Neuronal stem cell (in vitro differentiated cells): ENCODE measurements at regions not wholly inside any gene's neighbourhood (a gene's known extent, or its start where the extent isn't known, plus 50 kb on each side); places are given as distances from the start of the nearest gene placed in this dataset.

Experiments used
- DNase-seq: peaks from one replicate; pipeline ENCODE4 v3.0.0-alpha.2; 2013; ENCODE audit warnings: low spot score
- H2AFZ ChIP-seq: one replicate; pipeline ENCODE4 v1.6.1; 2013; ENCODE audit warnings: mild to moderate bottlenecking, low read length, inconsistent platforms
- H2AK5ac ChIP-seq: 2 replicates; pipeline ENCODE4 v1.6.1; 2013; ENCODE audit warnings: low read depth, mild to moderate bottlenecking, inconsistent platforms, low read length, moderate library complexity, mixed read lengths
- H2BK120ac ChIP-seq: 2 replicates; pipeline ENCODE4 v1.6.1; 2013; ENCODE audit warnings: low read depth, mild to moderate bottlenecking, inconsistent platforms, low read length, moderate library complexity, mixed read lengths
- H2BK12ac ChIP-seq: one replicate; pipeline ENCODE4 v1.6.1; 2013; ENCODE audit warnings: low read length, inconsistent platforms
- H2BK15ac ChIP-seq: 2 replicates; pipeline ENCODE4 v1.6.1; 2013; ENCODE audit warnings: mild to moderate bottlenecking, low read length, inconsistent platforms, mixed read lengths
- H2BK5ac ChIP-seq: one replicate; pipeline ENCODE4 v1.6.1; 2013; ENCODE audit warnings: inconsistent platforms, mild to moderate bottlenecking, low read length, moderate library complexity
- H3K14ac ChIP-seq: one replicate; pipeline ENCODE4 v1.6.1; 2013; ENCODE audit warnings: low read length, inconsistent platforms
- H3K18ac ChIP-seq: 2 replicates; pipeline ENCODE4 v1.6.1; 2013; ENCODE audit warnings: low read length, inconsistent platforms
- H3K23ac ChIP-seq: 2 replicates; pipeline ENCODE4 v1.6.1; 2013; ENCODE audit warnings: low read depth, mild to moderate bottlenecking, mixed read lengths, low read length, inconsistent platforms; ENCODE audit not compliant: poor library complexity
- H3K27ac ChIP-seq: replicated peaks from 3 replicates; pipeline ENCODE4 v1.5.1; 2013; ENCODE audit warnings: low read length, inconsistent platforms
- H3K27me3 ChIP-seq, 3 experiments: 2 replicates each; pipeline ENCODE4 v1.6.1; 2013; ENCODE audit warnings: low read length in 3 of 3, mild to moderate bottlenecking in 2 of 3, inconsistent platforms in 1 of 3, low read depth in 1 of 3, mixed read lengths in 1 of 3, moderate library complexity in 1 of 3; ENCODE audit not compliant: control insufficient read depth in 3 of 3, insufficient read depth in 3 of 3
- H3K36me3 ChIP-seq, 2 donors: replicated peaks in 1 of 2; 2 replicates each; pipeline ENCODE4 v1.6.1; 2013; ENCODE audit warnings: low read length in 2 of 2; ENCODE audit not compliant: control insufficient read depth in 2 of 2, insufficient read depth in 2 of 2
- H3K4ac ChIP-seq: 2 replicates; pipeline ENCODE4 v1.6.1; 2013; ENCODE audit warnings: inconsistent platforms, mild to moderate bottlenecking, low read length, moderate library complexity
- H3K4me1 ChIP-seq, 2 donors: 1 replicate in 1 of 2; 2 replicates in 1 of 2; pipeline ENCODE4 v1.6.1; 2013; ENCODE audit warnings: low read length in 2 of 2, low read depth in 1 of 2; ENCODE audit not compliant: control insufficient read depth in 2 of 2, insufficient read depth in 1 of 2
- H3K4me2 ChIP-seq: one replicate; pipeline ENCODE4 v1.6.1; 2013; ENCODE audit warnings: mild to moderate bottlenecking, low read length, inconsistent platforms; ENCODE audit not compliant: insufficient read depth, poor library complexity, severe bottlenecking
- H3K4me3 ChIP-seq, 2 donors: 2 replicates each; pipeline ENCODE4 v1.5.1; 2013; ENCODE audit warnings: low read length in 2 of 2, mild to moderate bottlenecking in 2 of 2, inconsistent platforms in 1 of 2, moderate library complexity in 1 of 2
- H3K79me1 ChIP-seq: one replicate; pipeline ENCODE4 v1.6.1; 2013; ENCODE audit warnings: low read depth, mild to moderate bottlenecking, inconsistent platforms, low read length, moderate library complexity
- H3K9ac ChIP-seq: one replicate; pipeline ENCODE4 v1.6.1; 2013; ENCODE audit warnings: mild to moderate bottlenecking, low read depth, low read length, inconsistent platforms; ENCODE audit not compliant: poor library complexity
- H3K9me3 ChIP-seq, 2 donors: replicated peaks in 1 of 2; 2 replicates each; pipeline versions ENCODE3 to v1.6.1; 2013; ENCODE audit warnings: low read length in 2 of 2, mild to moderate bottlenecking in 2 of 2, inconsistent platforms in 1 of 2, low read depth in 1 of 2, mixed read lengths in 1 of 2, moderate library complexity in 1 of 2; ENCODE audit not compliant: control insufficient read depth in 2 of 2, insufficient read depth in 1 of 2
- H4K8ac ChIP-seq: one replicate; pipeline ENCODE4 v1.6.1; 2013; ENCODE audit warnings: low read depth, mild to moderate bottlenecking, inconsistent platforms, low read length, moderate library complexity
- H4K91ac ChIP-seq: one replicate; pipeline ENCODE4 v1.6.1; 2013; ENCODE audit warnings: low read length, low read depth, mild to moderate bottlenecking, inconsistent platforms; ENCODE audit not compliant: poor library complexity
- WGBS, 2 donors: extraction: QIAGEN DNeasy Blood & Tissue Kit; methylation state at CpG; one replicate each; pipeline ENCODE4 v1.1.7; 2013; ENCODE audit warnings: missing lambda C conversion rate in 2 of 2, mixed read lengths in 1 of 2; ENCODE audit not compliant: insufficient read length in 2 of 2, insufficient replicate concordance in 1 of 2; ENCODE audit errors: extremely low coverage in 2 of 2; 5-methylcytosine and 5-hydroxymethylcytosine counted together

DNA sequence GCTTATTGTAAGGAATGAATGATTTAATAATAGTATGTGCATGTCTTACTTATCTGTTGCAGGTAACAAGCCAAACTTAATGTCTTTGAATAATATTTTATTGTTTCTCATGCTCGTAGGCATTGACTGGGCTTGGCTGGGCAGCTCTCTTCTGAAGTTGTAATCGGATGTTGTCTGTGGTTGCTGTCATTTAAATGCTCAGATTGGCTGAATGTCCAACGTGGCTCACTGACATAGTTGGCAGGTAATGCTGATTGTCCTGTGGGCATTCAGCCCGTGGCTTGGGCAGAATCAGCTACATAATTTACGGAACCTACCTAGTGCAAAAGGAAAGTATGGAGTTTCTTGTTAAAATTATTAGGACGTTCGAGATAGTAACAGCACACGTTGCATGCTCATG, 297.4 kb upstream of the GBE1 start:
- no peaks in the 10 kb centered on the region for H3K9me3 ChIP-seq
- no peak overlapping the region for H3K27ac ChIP-seq
- H3K27me3 ChIP-seq, result no peaks in the 10 kb centered on the region
- no peak overlapping the region for H2AFZ ChIP-seq
- no peak for DNase-seq
- H2BK15ac ChIP-seq, result no peak overlapping the region
- no peak overlapping the region for H3K9ac ChIP-seq
- H3K4me1 ChIP-seq, result no peaks in the 10 kb centered on the region
- no peak overlapping the region for H4K8ac ChIP-seq
- no peak overlapping the region for H3K4me2 ChIP-seq
- H3K4ac ChIP-seq, result no peak overlapping the region
- no peak overlapping the region for H4K91ac ChIP-seq
- no peak overlapping the region for H3K14ac ChIP-seq
- H3K23ac ChIP-seq, result no peak overlapping the region
- H2BK12ac ChIP-seq, result no peak overlapping the region
- H3K18ac ChIP-seq, result no peak overlapping the region
- no peak overlapping the region for H2BK5ac ChIP-seq
- no peaks in the 10 kb centered on the region for H3K36me3 ChIP-seq
- H3K79me1 ChIP-seq, result no peaks in the 10 kb centered on the region
- no peak overlapping the region for H2AK5ac ChIP-seq
- WGBS, 2 donors, result no CpG with 5 or more reads among the region's 8 CpGs
- no peak overlapping the region for H3K4me3 ChIP-seq
- no peak overlapping the region for H2BK120ac ChIP-seq

DNA sequence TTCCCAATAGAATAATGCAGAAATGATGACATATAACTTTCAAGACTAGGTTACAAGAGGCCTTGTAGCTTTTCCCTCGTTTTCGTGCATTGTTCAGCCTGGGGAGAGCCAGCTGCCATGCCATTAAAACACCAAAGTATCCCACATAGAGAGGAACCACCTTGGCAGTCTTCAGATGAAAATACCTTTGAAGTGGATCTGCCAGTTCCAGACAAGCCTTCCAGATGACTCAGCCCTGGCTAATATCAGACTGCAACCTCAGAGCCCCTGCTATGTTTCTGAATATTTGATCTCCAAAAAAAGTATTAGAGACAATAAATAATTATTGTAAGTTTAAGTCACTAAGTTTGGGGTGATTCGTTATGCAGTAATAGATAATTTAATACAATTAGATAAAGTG, 294.3 kb upstream of the GBE1 start:
- no peak overlapping the region for H3K4ac ChIP-seq
- no peak overlapping the region for H3K18ac ChIP-seq
- H2AFZ ChIP-seq, result no peak overlapping the region
- no peak overlapping the region for H4K91ac ChIP-seq
- no peak overlapping the region for H3K27ac ChIP-seq
- no peak overlapping the region for H3K9ac ChIP-seq
- H3K4me1 ChIP-seq, result no peaks in the 10 kb centered on the region
- no peak overlapping the region for H3K14ac ChIP-seq
- no peak overlapping the region for H4K8ac ChIP-seq
- H2BK5ac ChIP-seq, result no peak overlapping the region
- no peaks in the 10 kb centered on the region for H3K27me3 ChIP-seq
- no peak overlapping the region for H2BK120ac ChIP-seq
- no peak overlapping the region for H3K4me3 ChIP-seq
- no CpG with 5 or more reads among the region's 3 CpGs for WGBS, 2 donors
- H3K23ac ChIP-seq, result no peak overlapping the region
- no peak overlapping the region for H2BK15ac ChIP-seq
- DNase-seq, result no peak
- H3K79me1 ChIP-seq, result no peaks in the 10 kb centered on the region
- no peak overlapping the region for H3K4me2 ChIP-seq
- no peak overlapping the region for H2BK12ac ChIP-seq
- H3K9me3 ChIP-seq, result no peaks in the 10 kb centered on the region
- no peak overlapping the region for H2AK5ac ChIP-seq
- H3K36me3 ChIP-seq, result no peaks in the 10 kb centered on the region

DNA sequence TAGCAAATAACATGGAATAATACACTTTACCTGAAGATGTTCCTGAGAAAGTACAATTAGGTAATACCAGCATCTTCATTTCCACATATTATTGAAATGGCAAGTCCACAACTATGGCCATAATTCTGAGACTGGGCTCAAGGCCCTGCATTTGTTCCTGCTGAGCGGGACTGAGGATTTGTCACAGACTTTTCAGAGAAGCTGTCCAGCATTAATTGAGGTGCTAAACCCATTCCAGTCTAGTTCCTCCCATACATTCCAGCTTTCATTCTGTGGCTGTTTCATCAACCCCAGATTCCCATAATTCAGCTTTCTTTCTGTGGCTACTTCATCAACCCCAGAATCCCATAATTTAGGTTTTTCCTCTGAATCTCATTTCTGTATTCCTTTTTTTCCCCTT, 293.4 kb upstream of the GBE1 start:
- no peaks in the 10 kb centered on the region for H3K36me3 ChIP-seq
- no peak overlapping the region for H2BK120ac ChIP-seq
- H3K23ac ChIP-seq, result no peak overlapping the region
- H3K79me1 ChIP-seq, result no peaks in the 10 kb centered on the region
- no peak overlapping the region for H2AFZ ChIP-seq
- no peak overlapping the region for H3K4me3 ChIP-seq
- no peak overlapping the region for H3K4me2 ChIP-seq
- no peaks in the 10 kb centered on the region for H3K27me3 ChIP-seq
- H3K4me1 ChIP-seq, result no peaks in the 10 kb centered on the region
- no peaks in the 10 kb centered on the region for H3K9me3 ChIP-seq
- no peak overlapping the region for H2BK12ac ChIP-seq
- H4K8ac ChIP-seq, result no peak overlapping the region
- H3K9ac ChIP-seq, result no peak overlapping the region
- H4K91ac ChIP-seq, result no peak overlapping the region
- H3K27ac ChIP-seq, result no peak overlapping the region
- H2AK5ac ChIP-seq, result no peak overlapping the region
- no peak overlapping the region for H2BK15ac ChIP-seq
- no CpG with 5 or more reads among the region's 1 CpG for WGBS, 2 donors
- H2BK5ac ChIP-seq, result no peak overlapping the region
- no peak overlapping the region for H3K18ac ChIP-seq
- no peak for DNase-seq
- H3K14ac ChIP-seq, result no peak overlapping the region
- H3K4ac ChIP-seq, result no peak overlapping the region

DNA sequence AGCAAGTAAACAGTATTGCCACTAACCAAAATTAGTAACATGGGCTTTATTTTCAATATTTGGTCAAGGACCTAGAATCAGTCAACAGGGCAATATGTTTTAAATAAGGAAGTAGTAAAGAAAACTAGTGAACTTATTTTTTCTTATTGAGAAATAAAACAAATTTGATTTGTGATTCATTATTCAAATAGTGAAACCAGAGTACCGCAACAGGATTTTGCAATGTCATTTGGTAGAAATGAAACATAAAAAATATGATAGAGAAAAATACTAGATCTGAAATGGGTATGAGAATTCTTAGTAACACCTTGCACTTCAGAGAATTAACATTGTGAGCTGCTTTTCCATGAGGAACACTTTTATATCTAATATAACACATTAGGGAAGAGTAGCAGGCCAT, 291.8 kb upstream of the GBE1 start:
- no peak overlapping the region for H4K91ac ChIP-seq
- no peak overlapping the region for H2BK5ac ChIP-seq
- no peak overlapping the region for H4K8ac ChIP-seq
- H2BK15ac ChIP-seq, result no peak overlapping the region
- H3K4me3 ChIP-seq, result no peak overlapping the region
- no peak overlapping the region for H2AK5ac ChIP-seq
- H3K23ac ChIP-seq, result no peak overlapping the region
- H3K14ac ChIP-seq, result no peak overlapping the region
- no peak overlapping the region for H3K27ac ChIP-seq
- no peaks in the 10 kb centered on the region for H3K9me3 ChIP-seq
- H3K36me3 ChIP-seq, result no peaks in the 10 kb centered on the region
- no peak overlapping the region for H3K4me2 ChIP-seq
- H3K9ac ChIP-seq, result no peak overlapping the region
- no peak overlapping the region for H2AFZ ChIP-seq
- no peak overlapping the region for H2BK120ac ChIP-seq
- DNase-seq, result no peak
- no peaks in the 10 kb centered on the region for H3K4me1 ChIP-seq
- H3K27me3 ChIP-seq, result no peaks in the 10 kb centered on the region
- H3K4ac ChIP-seq, result no peak overlapping the region
- H2BK12ac ChIP-seq, result no peak overlapping the region
- no peaks in the 10 kb centered on the region for H3K79me1 ChIP-seq
- no peak overlapping the region for H3K18ac ChIP-seq
- WGBS, 2 donors, result no CpG with 5 or more reads among the region's 1 CpG
